ENCODE measurements at regions not wholly inside any gene's neighbourhood (a gene's known extent, or its start where the extent isn't known, plus 50 kb on each side); places are given as distances from the start of the nearest gene placed in this dataset.

DNA sequence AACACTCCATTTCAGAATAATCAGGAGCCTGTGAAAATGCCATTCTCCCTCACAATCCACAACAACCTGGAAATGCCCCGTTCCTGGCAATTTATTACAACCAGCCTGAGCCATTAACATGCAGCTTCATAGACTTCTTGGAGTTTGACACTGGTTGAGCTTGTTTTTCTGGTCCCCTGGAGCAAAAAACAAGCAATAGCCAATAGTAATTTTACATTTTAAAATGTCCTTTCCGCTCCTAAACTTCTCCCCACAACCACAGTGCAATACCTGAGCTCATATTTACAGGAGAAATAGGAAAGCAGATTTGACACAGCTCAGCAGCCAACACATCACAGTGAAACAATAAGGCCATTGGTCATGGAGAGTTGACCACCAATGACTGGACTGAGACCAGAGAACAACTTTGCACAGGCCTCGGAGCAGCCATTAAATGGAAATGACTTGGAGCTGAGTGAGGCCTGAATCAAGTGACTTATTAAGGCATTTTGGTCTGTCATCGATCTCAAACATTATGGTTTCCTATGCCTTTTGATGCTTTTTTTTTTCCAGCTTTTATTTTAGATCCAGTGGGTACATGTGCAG, 73.0 kb downstream of the ENC1 start:
- no peak for TF ChIP-seq POLR2AphosphoS5 (IDR thresholded peaks at IDR 0.05; ENCODE audit: low read depth, low read length)
- no peak for TF ChIP-seq POLR2A (IDR thresholded peaks at IDR 0.05; ENCODE audit: low read depth, low read length)
